ENCODE measurements at regions not wholly inside any gene's neighbourhood (a gene's known extent, or its start where the extent isn't known, plus 50 kb on each side); places are given as distances from the start of the nearest gene placed in this dataset.

- H3K4me3 Mint-ChIP-seq, result no peak overlapping the region
- no peaks in the 10 kb centered on the region for H3K27me3 ChIP-seq (ENCODE audit: insufficient read depth)
- no peaks in the 10 kb centered on the region for H3K4me1 ChIP-seq (ENCODE audit: insufficient read depth)
- DNase-seq (ENCODE audit: low spot score) (no peak), ATAC-seq (no peak)
- no peaks in the 10 kb centered on the region; the same call in 1 of the 2 replicates for H3K9me2 ChIP-seq (ENCODE audit: insufficient read depth)
- no peak overlapping the region for H2AFZ ChIP-seq
- peaks cover 2% of the 10 kb centered on the region; the same call in 2 of the 3 replicates for H3K36me3 Mint-ChIP-seq (ENCODE audit: low read depth)
- no peaks in the 10 kb centered on the region for H4K20me1 ChIP-seq (replicated peaks; ENCODE audit: insufficient read depth)
- no peaks in the 10 kb centered on the region for H3K4me1 Mint-ChIP-seq
- no peaks in the 10 kb centered on the region for H3F3A ChIP-seq (replicated peaks; ENCODE audit: low read depth)
- H3K27ac Mint-ChIP-seq, result no peak overlapping the region
- no peak overlapping the region for H3K4me3 ChIP-seq
- no peaks in the 10 kb centered on the region for H3K36me3 ChIP-seq (ENCODE audit: insufficient read depth)
- no peak overlapping the region for H3K4me2 ChIP-seq
- H3K27me3 Mint-ChIP-seq (ENCODE audit: insufficient read depth, low read depth, poor library complexity), result peaks cover 2% of the 10 kb centered on the region
- H3K27ac ChIP-seq (ENCODE audit: low read depth), result no peak overlapping the region
- no peaks in the 10 kb centered on the region for H3K79me2 ChIP-seq (replicated peaks; ENCODE audit: insufficient read depth)
- TF ChIP-seq ZNF462 (CRISPR knock-in tag; IDR thresholded peaks at IDR 0.05) (no peak), CREB1 (CRISPR knock-in tag; IDR thresholded peaks at IDR 0.05; ENCODE audit: low read depth) (no peak)
- peaks cover 10% of the 10 kb centered on the region; the same call in 2 of the 3 replicates for H3K9me3 Mint-ChIP-seq
Observed at GRCh38 chr2:146709004-146709403, 1135.8 kb upstream of the ACVR2A start.

GRCh38 chr2:146701183-146701582, 1143.6 kb upstream of the ACVR2A start:
- Mint-ChIP-seq H3K4me3 (no peak overlapping the region), H3K27me3 (ENCODE audit: insufficient read depth, low read depth, poor library complexity) (peaks cover 1% of the 10 kb centered on the region), H3K36me3 (ENCODE audit: low read depth) (peaks cover 48% of the 10 kb centered on the region), H3K27ac (no peak overlapping the region), H3K9me3 (peaks cover 49% of the 10 kb centered on the region), H3K4me1 (no peaks in the 10 kb centered on the region)
- no peak overlapping the region for H2AFZ ChIP-seq
- peak; percentile 89 for DNase-seq (ENCODE audit: low spot score)
- H3K27me3 ChIP-seq (ENCODE audit: insufficient read depth), result no peaks in the 10 kb centered on the region
- peak; percentile 85 for TF ChIP-seq CTCF (conservative IDR thresholded peaks at IDR 0.05; ENCODE audit: low read depth in 2 of 2)
- 0 out of 2 replicates have a peak, but pooled peaks have one; percentile 33 for TF ChIP-seq ZNF462 (CRISPR knock-in tag; IDR thresholded peaks at IDR 0.05)
- TF ChIP-seq ZNF114 (CRISPR knock-in tag; IDR thresholded peaks at IDR 0.05), result no peak
- H3F3A ChIP-seq (replicated peaks; ENCODE audit: low read depth), result no peaks in the 10 kb centered on the region
- no peaks in the 10 kb centered on the region for H3K79me2 ChIP-seq (replicated peaks; ENCODE audit: insufficient read depth)
- H3K4me1 ChIP-seq (ENCODE audit: insufficient read depth), result no peaks in the 10 kb centered on the region
- H3K9me2 ChIP-seq (ENCODE audit: insufficient read depth), result peaks cover 26% of the 10 kb centered on the region; the same call in 1 of the 2 replicates
- no peak overlapping the region for H3K4me3 ChIP-seq
- peak; percentile 84 for ATAC-seq
- no peaks in the 10 kb centered on the region for H4K20me1 ChIP-seq (replicated peaks; ENCODE audit: insufficient read depth)
- no peak overlapping the region for H3K27ac ChIP-seq (ENCODE audit: low read depth)
- H3K36me3 ChIP-seq (ENCODE audit: insufficient read depth), result peaks cover 5% of the 10 kb centered on the region; the same call in 1 of the 2 replicates
- H3K4me2 ChIP-seq, result no peak overlapping the region

Measured in GM23338 (cell line).